HFFc6 (cell line): ENCODE measurements at regions not wholly inside any gene's neighbourhood (a gene's known extent, or its start where the extent isn't known, plus 50 kb on each side); places are given as distances from the start of the nearest gene placed in this dataset.

Experiments
- DNase-seq: peaks from one replicate; pipeline ENCODE4 v3.0.0-alpha.2; 2018
- H3K27ac Mint-ChIP-seq: 2 replicates; pipeline ENCODE4 v1.8.0; 2020; ENCODE audit warnings: mild to moderate bottlenecking, mixed read lengths
- H3K27me3 Mint-ChIP-seq: 2 replicates; pipeline ENCODE4 v1.8.0; 2021; ENCODE audit warnings: mild to moderate bottlenecking, moderate library complexity, mixed read lengths; ENCODE audit not compliant: insufficient read depth
- H3K36me3 Mint-ChIP-seq: 2 replicates; pipeline ENCODE4 v1.8.0; 2021; ENCODE audit warnings: low read depth, mixed read lengths
- H3K4me1 Mint-ChIP-seq: 2 replicates; pipeline ENCODE4 v1.8.0; 2020; ENCODE audit warnings: low read depth, mixed read lengths
- H3K4me3 Mint-ChIP-seq: 2 replicates; pipeline ENCODE4 v1.8.0; 2020; ENCODE audit warnings: mild to moderate bottlenecking, moderate library complexity, mixed read lengths
- H3K9me3 Mint-ChIP-seq: 2 replicates; pipeline ENCODE4 v1.8.0; 2020; ENCODE audit warnings: mild to moderate bottlenecking, mixed read lengths
- TF ChIP-seq, protein P1 (sequence below): fragments of 200-600 bp; sonication (generic); IDR thresholded peaks from 2 replicates; pipeline ENCODE4 v1.5.0; 2021; ENCODE audit warnings: antibody characterized with exemption, mild to moderate bottlenecking

DNA sequence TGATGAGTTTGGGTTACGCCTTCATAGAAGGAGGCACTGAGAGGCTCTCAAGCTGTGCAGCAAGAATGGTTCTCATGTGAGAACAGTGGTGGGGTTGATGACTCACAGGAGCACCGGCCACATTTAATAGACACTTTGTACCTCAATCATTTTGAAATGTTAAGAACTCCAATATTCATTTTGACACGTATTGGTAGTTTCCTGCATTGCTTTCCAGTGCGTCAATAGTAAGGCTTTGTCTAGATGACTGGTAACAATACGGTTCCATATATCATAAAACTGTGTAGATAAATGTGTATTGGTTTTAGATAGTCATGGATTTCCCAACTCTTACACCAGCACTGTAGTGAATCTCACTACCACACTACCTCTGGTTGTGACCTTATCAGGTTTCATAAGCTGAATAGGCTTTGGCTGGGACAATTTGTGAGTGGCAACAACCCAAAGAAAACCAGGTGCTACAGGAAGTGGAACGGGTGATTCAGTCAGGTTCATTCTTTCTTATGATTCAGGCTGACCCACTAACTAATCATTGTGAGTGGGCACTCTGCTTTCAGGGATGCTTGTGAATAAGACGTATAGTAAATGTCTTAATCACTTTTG, 362.6 kb downstream of the KLF5 start:
- TF ChIP-seq, protein P1, sequence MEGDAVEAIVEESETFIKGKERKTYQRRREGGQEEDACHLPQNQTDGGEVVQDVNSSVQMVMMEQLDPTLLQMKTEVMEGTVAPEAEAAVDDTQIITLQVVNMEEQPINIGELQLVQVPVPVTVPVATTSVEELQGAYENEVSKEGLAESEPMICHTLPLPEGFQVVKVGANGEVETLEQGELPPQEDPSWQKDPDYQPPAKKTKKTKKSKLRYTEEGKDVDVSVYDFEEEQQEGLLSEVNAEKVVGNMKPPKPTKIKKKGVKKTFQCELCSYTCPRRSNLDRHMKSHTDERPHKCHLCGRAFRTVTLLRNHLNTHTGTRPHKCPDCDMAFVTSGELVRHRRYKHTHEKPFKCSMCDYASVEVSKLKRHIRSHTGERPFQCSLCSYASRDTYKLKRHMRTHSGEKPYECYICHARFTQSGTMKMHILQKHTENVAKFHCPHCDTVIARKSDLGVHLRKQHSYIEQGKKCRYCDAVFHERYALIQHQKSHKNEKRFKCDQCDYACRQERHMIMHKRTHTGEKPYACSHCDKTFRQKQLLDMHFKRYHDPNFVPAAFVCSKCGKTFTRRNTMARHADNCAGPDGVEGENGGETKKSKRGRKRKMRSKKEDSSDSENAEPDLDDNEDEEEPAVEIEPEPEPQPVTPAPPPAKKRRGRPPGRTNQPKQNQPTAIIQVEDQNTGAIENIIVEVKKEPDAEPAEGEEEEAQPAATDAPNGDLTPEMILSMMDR, result no peak
- H3K4me1 Mint-ChIP-seq, result peaks cover 43% of the 10 kb centered on the region
- H3K9me3 Mint-ChIP-seq, result no peaks in the 10 kb centered on the region
- H3K4me3 Mint-ChIP-seq, result no peak overlapping the region
- no peak overlapping the region for H3K27ac Mint-ChIP-seq
- no peaks in the 10 kb centered on the region for H3K27me3 Mint-ChIP-seq
- H3K36me3 Mint-ChIP-seq, result 0 out of 2 replicates have a peak, but pooled peaks cover 4% of the 10 kb centered on the region
- peak; percentile 22 for DNase-seq

DNA sequence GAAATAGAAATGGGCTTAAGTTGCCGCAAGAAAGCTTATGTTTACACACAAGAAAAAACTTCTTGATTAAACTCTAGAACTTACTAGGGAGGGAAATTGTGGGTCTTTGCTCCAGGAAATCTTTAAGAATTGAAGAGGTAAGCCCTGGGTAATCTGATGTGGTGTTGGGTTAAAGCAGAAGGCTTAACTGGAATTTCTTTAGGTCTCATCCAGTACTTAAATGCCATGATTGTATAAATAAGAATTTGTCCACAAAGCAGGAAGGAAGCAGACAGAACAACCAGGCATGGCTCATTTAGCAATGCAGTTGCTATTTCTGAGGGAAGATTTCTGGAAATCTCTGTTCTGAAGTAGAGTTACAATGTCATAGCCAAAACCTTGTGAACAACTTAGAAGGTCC, 360.4 kb downstream of the KLF5 start:
- Mint-ChIP-seq H3K9me3 (no peaks in the 10 kb centered on the region), H3K27me3 (no peaks in the 10 kb centered on the region), H3K4me1 (peaks cover 46% of the 10 kb centered on the region), H3K27ac (peak overlapping the region; percentile 37; the same call in 1 of the 2 replicates), H3K36me3 (no peaks in the 10 kb centered on the region), H3K4me3 (no peak overlapping the region)
- DNase-seq, result no peak
- TF ChIP-seq, protein P1, result no peak

DNA sequence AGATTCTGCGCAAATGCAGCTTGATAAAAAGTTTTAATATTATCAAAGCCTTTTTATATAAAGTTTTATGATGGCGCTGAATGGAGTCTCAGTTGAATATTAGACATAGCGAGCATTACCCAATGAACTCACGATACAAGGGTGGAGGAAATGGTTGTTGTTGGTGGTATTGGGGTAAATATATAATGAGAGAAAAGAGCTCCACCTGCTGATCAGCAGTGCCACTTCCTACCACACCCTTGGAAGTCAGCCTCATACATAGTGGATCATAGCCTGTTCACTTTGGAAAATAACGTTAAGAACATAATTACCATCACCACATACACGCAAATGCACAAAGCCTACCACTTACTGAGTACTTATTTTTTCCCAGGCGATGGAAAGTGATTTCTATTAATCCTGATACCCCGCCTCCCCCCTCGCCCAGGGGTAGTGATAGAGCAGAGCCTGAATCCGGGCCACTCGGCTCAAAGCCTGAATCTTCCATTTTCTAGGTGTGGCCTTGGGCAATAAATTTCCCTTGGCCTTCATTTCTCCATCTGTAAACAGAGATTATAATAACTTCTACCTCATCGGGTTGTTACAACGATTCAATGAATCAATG, 358.3 kb downstream of the KLF5 start:
- H3K36me3 Mint-ChIP-seq, result no peaks in the 10 kb centered on the region
- DNase-seq, result no peak
- no peak overlapping the region for H3K4me3 Mint-ChIP-seq
- peaks cover 52% of the 10 kb centered on the region for H3K4me1 Mint-ChIP-seq
- H3K9me3 Mint-ChIP-seq, result no peaks in the 10 kb centered on the region
- H3K27me3 Mint-ChIP-seq, result no peaks in the 10 kb centered on the region
- H3K27ac Mint-ChIP-seq, result no peak overlapping the region
- TF ChIP-seq, protein P1, result peak; percentile 66

DNA sequence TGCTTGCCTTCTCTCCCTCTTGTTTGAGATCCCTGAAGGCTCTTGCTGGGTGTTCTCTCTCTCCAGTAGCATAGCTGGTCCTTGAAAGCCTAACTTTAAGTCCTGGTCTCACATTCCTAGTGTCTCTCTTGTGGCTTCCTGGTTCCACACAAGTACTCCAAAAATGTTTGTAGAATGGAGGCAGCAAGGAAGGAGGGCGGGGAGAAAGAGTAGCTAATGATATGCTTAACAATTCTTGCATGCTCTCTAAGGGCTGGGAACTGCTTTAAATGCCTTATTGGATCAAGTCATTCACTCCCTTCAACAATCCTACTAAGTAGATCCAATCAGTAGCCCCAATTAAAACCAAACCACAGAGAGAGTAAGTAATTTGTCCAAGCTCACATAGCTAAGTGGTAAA, 357.3 kb downstream of the KLF5 start:
- DNase-seq, result peak; percentile 31
- peak overlapping the region; percentile 18; the same call in 1 of the 2 replicates for H3K27ac Mint-ChIP-seq

DNA sequence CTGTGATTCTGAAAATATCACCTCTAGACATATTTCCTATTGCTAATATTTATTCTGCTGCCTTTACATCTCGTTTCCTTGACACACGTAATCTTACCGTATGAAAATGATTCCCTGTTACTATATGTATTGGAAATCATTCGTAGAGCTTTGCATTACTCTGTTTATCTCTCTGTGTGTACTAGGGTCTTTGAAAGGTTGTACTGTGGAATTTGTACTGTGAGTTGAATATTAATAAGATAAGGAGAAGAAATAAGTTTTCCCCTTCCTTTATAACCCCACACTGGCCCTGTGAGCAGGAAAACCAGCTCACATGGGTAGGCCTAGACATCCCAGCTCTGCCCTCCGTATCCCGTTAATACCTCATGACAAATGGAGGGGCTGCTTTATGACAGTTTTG, 354.9 kb downstream of the KLF5 start:
- Mint-ChIP-seq H3K27ac (no peak overlapping the region), H3K9me3 (no peaks in the 10 kb centered on the region), H3K27me3 (no peaks in the 10 kb centered on the region), H3K36me3 (peaks cover 6% of the 10 kb centered on the region; the same call in 1 of the 2 replicates), H3K4me3 (no peak overlapping the region), H3K4me1 (peaks cover 41% of the 10 kb centered on the region)
- DNase-seq, result no peak
- TF ChIP-seq, protein P1, result no peak

More for the DNA sequence above, 357.3 kb downstream of the KLF5 start:
- Mint-ChIP-seq H3K4me3 (no peak overlapping the region), H3K27me3 (no peaks in the 10 kb centered on the region), H3K4me1 (peaks cover 50% of the 10 kb centered on the region), H3K9me3 (no peaks in the 10 kb centered on the region), H3K36me3 (no peaks in the 10 kb centered on the region)
- TF ChIP-seq, protein P1, result no peak
